Liver (tissue), 8 donors: ENCODE measurements at regions not wholly inside any gene's neighbourhood (a gene's known extent, or its start where the extent isn't known, plus 50 kb on each side); places are given as distances from the start of the nearest gene placed in this dataset.

Experiments used
- DNase-seq: peaks from one replicate; pipeline ENCODE4 v3.0.0-alpha.2; 2017; ENCODE audit warnings: low spot score
- H3K27ac ChIP-seq, 2 donors: one replicate each; pipeline ENCODE4 v1.7.0; 2013; ENCODE audit warnings: inconsistent platforms in 2 of 2, low read length in 2 of 2, control low read depth in 1 of 2, low read depth in 1 of 2, mild to moderate bottlenecking in 1 of 2
- H3K27me3 ChIP-seq, 4 donors: one replicate each; pipeline versions ENCODE4 v1.6.1 to v1.7.0; 2013; ENCODE audit warnings: low read length in 3 of 4, inconsistent platforms in 1 of 4, mild to moderate bottlenecking in 1 of 4, moderate library complexity in 1 of 4; ENCODE audit not compliant: control insufficient read depth in 4 of 4, insufficient read depth in 4 of 4
- H3K36me3 ChIP-seq, 4 donors: one replicate each; pipeline versions ENCODE4 v1.6.1 to v1.7.0; 2013; ENCODE audit warnings: low read length in 3 of 4, mild to moderate bottlenecking in 3 of 4, low read depth in 1 of 4, moderate library complexity in 1 of 4; ENCODE audit not compliant: control insufficient read depth in 4 of 4, insufficient read depth in 3 of 4
- H3K4me1 ChIP-seq, 4 donors: one replicate each; pipeline versions ENCODE4 v1.6.1 to v1.7.0; 2013; ENCODE audit warnings: low read length in 3 of 4, mild to moderate bottlenecking in 3 of 4, moderate library complexity in 1 of 4; ENCODE audit not compliant: control insufficient read depth in 4 of 4, insufficient read depth in 4 of 4
- H3K4me3 ChIP-seq, 3 donors: one replicate each; pipeline versions ENCODE4 v1.6.1 to v1.7.0; 2013; ENCODE audit warnings: low read length in 3 of 3, control low read depth in 1 of 3, low read depth in 1 of 3, mild to moderate bottlenecking in 1 of 3
- H3K9ac ChIP-seq, 2 donors: one replicate each; pipeline ENCODE4 v1.7.0; 2013; ENCODE audit warnings: low read length in 2 of 2, mild to moderate bottlenecking in 2 of 2, moderate library complexity in 2 of 2, control low read depth in 1 of 2, low read depth in 1 of 2
- H3K9me3 ChIP-seq, 4 donors: one replicate each; pipeline versions ENCODE4 v1.6.1 to v1.7.0; 2013; ENCODE audit warnings: low read length in 3 of 4; ENCODE audit not compliant: control insufficient read depth in 4 of 4
- ATF3 ChIP-seq: IDR thresholded peaks from 2 replicates; pipeline ENCODE4 v1.6.1; 2016; ENCODE audit warnings: antibody characterized with exemption
- CTCF ChIP-seq: fragments of 150-350 bp; IDR thresholded peaks from 2 replicates; pipeline ENCODE4 v1.5.1; 2017; ENCODE audit warnings: improper control_type of control experiment, low read depth, low read length; ENCODE audit not compliant: missing input control
- EGR1 ChIP-seq, 2 donors: IDR thresholded peaks; 2 replicates each; pipeline ENCODE4 v1.6.1; 2016 to 2018; ENCODE audit warnings: antibody characterized with exemption in 2 of 2, low read depth in 2 of 2
- FOXA1 ChIP-seq: IDR thresholded peaks from 2 replicates; pipeline ENCODE4 v1.6.1; 2016; ENCODE audit warnings: antibody characterized with exemption
- FOXA2 ChIP-seq: IDR thresholded peaks from 2 replicates; pipeline ENCODE4 v1.6.1; 2016; ENCODE audit warnings: antibody characterized with exemption
- GABPA ChIP-seq, 2 donors: IDR thresholded peaks in 1 of 2; conservative IDR thresholded peaks in 1 of 2; 2 replicates each; pipeline ENCODE4 v1.6.1; 2016; ENCODE audit warnings: antibody characterized with exemption in 2 of 2, mild to moderate bottlenecking in 1 of 2, moderate library complexity in 1 of 2
- HNF4A ChIP-seq, 2 donors: conservative IDR thresholded peaks; 2 replicates each; pipeline ENCODE4 v1.6.1; 2016; ENCODE audit warnings: antibody characterized with exemption in 2 of 2, mild to moderate bottlenecking in 2 of 2
- HNF4G ChIP-seq: IDR thresholded peaks from 2 replicates; pipeline ENCODE4 v1.6.1; 2016; ENCODE audit warnings: antibody characterized with exemption
- JUND ChIP-seq, 2 donors: IDR thresholded peaks; 2 replicates each; pipeline ENCODE4 v1.6.1; 2016; ENCODE audit warnings: antibody characterized with exemption in 2 of 2
- MAX ChIP-seq: IDR thresholded peaks from 2 replicates; pipeline ENCODE4 v1.6.1; 2016; ENCODE audit warnings: antibody characterized with exemption
- NR2F2 ChIP-seq: IDR thresholded peaks from 2 replicates; pipeline ENCODE4 v1.6.1; 2016; ENCODE audit warnings: antibody characterized with exemption
- RAD21 ChIP-seq, 2 donors: IDR thresholded peaks; 2 replicates each; pipeline ENCODE4 v1.6.1; 2016; ENCODE audit warnings: antibody characterized with exemption in 2 of 2, mild to moderate bottlenecking in 2 of 2
- REST ChIP-seq: IDR thresholded peaks from 2 replicates; pipeline ENCODE4 v1.6.1; 2016; ENCODE audit warnings: antibody characterized with exemption, mild to moderate bottlenecking
- SP1 ChIP-seq: IDR thresholded peaks from 2 replicates; pipeline ENCODE4 v1.6.1; 2018; ENCODE audit warnings: antibody characterized with exemption, mild to moderate bottlenecking
- TAF1 ChIP-seq: conservative IDR thresholded peaks from 2 replicates; pipeline ENCODE4 v1.6.1; 2016; ENCODE audit warnings: antibody characterized with exemption, mild to moderate bottlenecking
- YY1 ChIP-seq: IDR thresholded peaks from 2 replicates; pipeline ENCODE4 v1.6.1; 2016; ENCODE audit warnings: antibody characterized with exemption, mild to moderate bottlenecking
- ZBTB33 ChIP-seq: IDR thresholded peaks from 2 replicates; pipeline ENCODE4 v1.6.1; 2016; ENCODE audit warnings: antibody characterized with exemption
- WGBS: extraction: QIAGEN DNeasy Blood & Tissue Kit; methylation state at CpG from one replicate; pipeline ENCODE4 v1.1.7; 2013; 5-methylcytosine and 5-hydroxymethylcytosine counted together
- donor health status: healthy.
- donor health status: healthy.
- donor health status: healthy.
- donor health status: healthy.
- donor health status: healthy.

- no peak for TF ChIP-seq GABPA (IDR thresholded peaks at IDR 0.05 in 1 of 2, conservative IDR thresholded peaks at IDR 0.05 in 1 of 2)
- TF ChIP-seq ATF3, result no peak
- no peak for TF ChIP-seq FOXA1
- no peak for TF ChIP-seq FOXA2
- no peak for TF ChIP-seq YY1
Measured at GRCh38 chr4:151876381-151876988, 115.7 kb upstream of the GATB start (continued).

- no peak for DNase-seq
- Histone ChIP-seq H3K4me1 (no peaks in the 10 kb centered on the region), H3K9ac (no peak overlapping the region), H3K36me3 (no peaks in the 10 kb centered on the region), H3K9me3 (no peaks in the 10 kb centered on the region), H3K27me3 (no peaks in the 10 kb centered on the region), H3K4me3 (no peak overlapping the region), H3K27ac (no peak overlapping the region)
- TF ChIP-seq CTCF (no peak), HNF4G (no peak), ZBTB33 (no peak), RAD21 (IDR thresholded peaks at IDR 0.05) (no peak), ATF3 (no peak), HNF4A (conservative IDR thresholded peaks at IDR 0.05) (no peak), YY1 (no peak), EGR1 (IDR thresholded peaks at IDR 0.05; ENCODE audit: low read depth in 2 of 2) (no peak), NR2F2 (no peak), SP1 (no peak), TAF1 (no peak), MAX (no peak), JUND (IDR thresholded peaks at IDR 0.05) (no peak), REST (no peak), FOXA1 (no peak)
- 53% methylated on average over 3 of the region's 3 CpGs for WGBS
Measured at GRCh38 chr4:151874328-151874727, 113.5 kb upstream of the GATB start.
